Loucy (cell line): ENCODE measurements at regions not wholly inside any gene's neighbourhood (a gene's known extent, or its start where the extent isn't known, plus 50 kb on each side); places are given as distances from the start of the nearest gene placed in this dataset.
A peak's percentile ranks its signal among the peaks of the same experiment; 100 is the strongest.

Source experiments
- H2AFZ ChIP-seq: fragments of 200-600 bp; sonication (generic); 2 replicates; pipeline ENCODE4 v1.6.0; 2016; ENCODE audit warnings: antibody characterized with exemption, mild to moderate bottlenecking, low read length, moderate library complexity
- H3F3A ChIP-seq: fragments of 200-600 bp; 2 replicates; pipeline ENCODE4 v1.6.0; 2016; ENCODE audit warnings: antibody characterized with exemption, low read depth, mild to moderate bottlenecking
- H3K27me3 ChIP-seq: fragments of 200-600 bp; sonication (generic); 2 replicates; pipeline ENCODE4 v1.6.1; 2014; ENCODE audit warnings: low read length, mild to moderate bottlenecking; ENCODE audit not compliant: insufficient read depth, poor library complexity, severe bottlenecking
- H3K36me3 ChIP-seq: fragments of 200-600 bp; sonication (generic); 2 replicates; pipeline ENCODE4 v1.6.1; 2016; ENCODE audit warnings: low read length; ENCODE audit not compliant: insufficient read depth
- H3K4me1 ChIP-seq: fragments of 200-600 bp; sonication (generic); 2 replicates; pipeline ENCODE4 v1.5.1; 2014; ENCODE audit warnings: low read length, mild to moderate bottlenecking; ENCODE audit not compliant: insufficient read depth, poor library complexity, severe bottlenecking
- H3K4me2 ChIP-seq: fragments of 200-600 bp; sonication (generic); 2 replicates; pipeline ENCODE4 v1.6.0; 2014; ENCODE audit warnings: antibody characterized with exemption, low read length, low read depth, mild to moderate bottlenecking; ENCODE audit not compliant: poor library complexity, severe bottlenecking
- H3K4me3 ChIP-seq: fragments of 200-600 bp; sonication (generic); 2 replicates; pipeline ENCODE4 v1.5.1; 2014; ENCODE audit warnings: low read length, mild to moderate bottlenecking, mixed read lengths; ENCODE audit not compliant: poor library complexity, severe bottlenecking
- H3K79me2 ChIP-seq: fragments of 200-600 bp; sonication (generic); 2 replicates; pipeline ENCODE4 v1.6.1; 2014; ENCODE audit warnings: low read length; ENCODE audit not compliant: insufficient read depth
- H3K9ac ChIP-seq: fragments of 200-600 bp; sonication (generic); 2 replicates; pipeline ENCODE4 v1.6.0; 2014; ENCODE audit warnings: mild to moderate bottlenecking, low read depth, low read length, moderate library complexity; ENCODE audit not compliant: poor library complexity, severe bottlenecking
- H3K9me2 ChIP-seq: fragments of 200-600 bp; sonication (generic); replicated peaks from 2 replicates; pipeline ENCODE4 v1.6.1; 2016; ENCODE audit warnings: low read depth, low read length, mixed read lengths
- H3K9me3 ChIP-seq: fragments of 200-600 bp; sonication (generic); 2 replicates; pipeline ENCODE4 v1.6.1; 2014; ENCODE audit warnings: mild to moderate bottlenecking, antibody characterized with exemption, low read length, low read depth; ENCODE audit not compliant: insufficient read depth
- H4K20me1 ChIP-seq: fragments of 200-600 bp; sonication (generic); 2 replicates; pipeline ENCODE4 v1.6.0; 2014; ENCODE audit warnings: antibody characterized with exemption, low read length, mild to moderate bottlenecking; ENCODE audit not compliant: insufficient read depth, poor library complexity, severe bottlenecking
- EZH2phosphoT487 ChIP-seq: fragments of 200-600 bp; IDR thresholded peaks from 2 replicates; pipeline ENCODE4 v1.6.1; 2018; ENCODE audit warnings: antibody characterized with exemption, mild to moderate bottlenecking, moderate library complexity, borderline replicate concordance
- TF ChIP-seq, protein P1 (sequence below): fragments of 200-600 bp; sonication (generic); conservative IDR thresholded peaks from 2 replicates; pipeline ENCODE4 v1.5.1; 2014; ENCODE audit warnings: mild to moderate bottlenecking, antibody characterized with exemption, low read length

DNA sequence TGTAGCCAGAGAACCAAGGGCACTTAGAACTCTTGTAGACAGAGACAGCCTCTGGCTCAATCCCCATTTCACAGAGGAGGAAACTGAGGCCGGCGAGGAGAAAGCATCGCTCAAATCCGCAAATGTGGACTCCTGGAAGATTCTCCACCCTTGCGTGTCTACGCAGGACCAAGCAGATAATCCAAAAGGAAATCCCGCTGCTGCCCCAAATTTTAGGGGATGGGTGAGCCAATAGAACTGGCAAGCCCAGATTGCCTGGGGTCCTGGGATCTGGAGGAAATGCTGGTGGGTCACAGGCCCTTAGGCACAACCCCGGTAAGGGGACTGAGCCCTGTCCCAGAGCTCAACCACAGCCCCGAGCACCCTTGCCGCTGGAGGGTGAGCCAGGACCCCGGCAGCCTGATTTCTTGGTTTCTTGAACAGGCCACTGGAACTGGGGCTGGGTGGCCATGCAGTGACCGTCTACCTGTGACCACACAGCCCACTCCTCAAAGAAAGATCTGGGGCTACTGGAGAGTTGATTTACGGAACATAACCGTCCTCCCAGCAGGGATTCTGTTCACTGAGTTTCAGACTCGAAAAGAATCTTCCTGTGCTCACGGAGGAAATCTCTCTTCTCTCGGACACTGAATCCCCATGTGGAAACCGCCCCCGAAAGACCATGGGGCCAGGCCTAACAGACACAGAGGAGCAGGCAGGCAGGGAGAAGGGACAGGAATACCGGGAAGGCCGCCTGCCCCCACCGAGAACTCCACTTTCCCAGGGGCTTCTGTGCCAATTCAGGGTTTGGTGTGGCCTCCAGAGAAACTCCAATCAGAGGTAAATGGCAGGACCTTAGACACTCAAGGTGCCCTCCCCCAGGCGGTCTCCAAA is 238.4 kb downstream of the NPHP4 start:
- Histone ChIP-seq H3K9me3 (no peaks in the 10 kb centered on the region), H3K36me3 (no peaks in the 10 kb centered on the region), H3K9ac (no peak overlapping the region), H2AFZ (no peak overlapping the region), H3K4me3 (no peak overlapping the region), H3K9me2 (no peaks in the 10 kb centered on the region), H4K20me1 (no peaks in the 10 kb centered on the region), H3K4me2 (no peak overlapping the region), H3K27me3 (no peaks in the 10 kb centered on the region), H3F3A (no peaks in the 10 kb centered on the region), H3K4me1 (no peaks in the 10 kb centered on the region), H3K79me2 (no peaks in the 10 kb centered on the region)
- TF ChIP-seq, protein P1, sequence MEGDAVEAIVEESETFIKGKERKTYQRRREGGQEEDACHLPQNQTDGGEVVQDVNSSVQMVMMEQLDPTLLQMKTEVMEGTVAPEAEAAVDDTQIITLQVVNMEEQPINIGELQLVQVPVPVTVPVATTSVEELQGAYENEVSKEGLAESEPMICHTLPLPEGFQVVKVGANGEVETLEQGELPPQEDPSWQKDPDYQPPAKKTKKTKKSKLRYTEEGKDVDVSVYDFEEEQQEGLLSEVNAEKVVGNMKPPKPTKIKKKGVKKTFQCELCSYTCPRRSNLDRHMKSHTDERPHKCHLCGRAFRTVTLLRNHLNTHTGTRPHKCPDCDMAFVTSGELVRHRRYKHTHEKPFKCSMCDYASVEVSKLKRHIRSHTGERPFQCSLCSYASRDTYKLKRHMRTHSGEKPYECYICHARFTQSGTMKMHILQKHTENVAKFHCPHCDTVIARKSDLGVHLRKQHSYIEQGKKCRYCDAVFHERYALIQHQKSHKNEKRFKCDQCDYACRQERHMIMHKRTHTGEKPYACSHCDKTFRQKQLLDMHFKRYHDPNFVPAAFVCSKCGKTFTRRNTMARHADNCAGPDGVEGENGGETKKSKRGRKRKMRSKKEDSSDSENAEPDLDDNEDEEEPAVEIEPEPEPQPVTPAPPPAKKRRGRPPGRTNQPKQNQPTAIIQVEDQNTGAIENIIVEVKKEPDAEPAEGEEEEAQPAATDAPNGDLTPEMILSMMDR = no peak
- TF ChIP-seq EZH2phosphoT487 = no peak

DNA sequence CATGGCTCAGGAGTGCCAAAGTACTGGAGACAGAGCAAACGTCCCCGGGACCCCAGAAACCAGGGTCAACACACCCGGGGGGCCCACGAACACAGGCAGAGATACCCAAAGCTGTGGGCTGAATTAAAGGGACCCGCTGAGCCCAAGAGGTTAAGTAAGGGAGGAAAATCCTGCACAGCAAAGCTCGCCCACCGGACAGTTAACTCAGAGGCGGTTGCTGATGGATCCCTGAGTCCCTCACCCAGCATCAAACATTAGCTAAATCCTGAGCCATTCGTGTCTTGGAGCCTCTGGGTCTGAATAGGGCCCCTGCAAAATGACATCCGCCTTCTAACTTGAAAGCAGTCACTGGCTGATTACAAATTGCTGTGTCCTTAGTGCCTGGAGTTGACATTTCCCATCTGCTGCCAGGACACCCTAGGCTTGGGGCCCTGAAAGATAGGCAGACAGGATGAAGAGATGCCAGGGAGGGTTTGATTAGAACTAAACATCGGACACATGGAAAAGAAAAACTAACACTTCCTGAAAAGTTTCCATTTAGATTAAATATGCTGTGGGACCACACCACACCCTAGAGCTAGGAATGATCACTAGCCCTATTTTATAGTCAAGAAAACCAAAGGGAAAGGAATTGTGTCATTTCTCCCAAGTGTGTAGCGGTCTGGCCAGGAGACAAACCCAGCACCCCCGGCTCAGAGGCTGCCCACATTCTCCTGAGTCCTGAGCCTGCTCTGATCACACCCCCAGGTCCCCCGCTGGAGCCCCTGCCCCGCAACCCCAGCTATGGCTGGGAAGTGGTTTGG is 239.3 kb downstream of the NPHP4 start:
- H3K79me2 ChIP-seq = no peaks in the 10 kb centered on the region
- H3K4me1 ChIP-seq = no peaks in the 10 kb centered on the region
- no peak for TF ChIP-seq EZH2phosphoT487
- TF ChIP-seq, protein P1 = no peak
- H2AFZ ChIP-seq = no peak overlapping the region
- no peak overlapping the region for H3K4me2 ChIP-seq
- H3K9ac ChIP-seq = no peak overlapping the region
- no peaks in the 10 kb centered on the region for H3K9me2 ChIP-seq
- no peaks in the 10 kb centered on the region for H3K9me3 ChIP-seq
- H3K4me3 ChIP-seq = no peak overlapping the region
- no peaks in the 10 kb centered on the region for H4K20me1 ChIP-seq
- H3F3A ChIP-seq = no peaks in the 10 kb centered on the region
- H3K27me3 ChIP-seq = no peaks in the 10 kb centered on the region
- H3K36me3 ChIP-seq = no peaks in the 10 kb centered on the region

GRCh38 chr1:5751833-5752745 is 240.1 kb downstream of the NPHP4 start:
- Histone ChIP-seq H3F3A (no peaks in the 10 kb centered on the region), H2AFZ (no peak overlapping the region), H3K36me3 (no peaks in the 10 kb centered on the region), H3K4me3 (no peak overlapping the region), H3K4me1 (no peaks in the 10 kb centered on the region), H3K9me3 (no peaks in the 10 kb centered on the region), H3K27me3 (no peaks in the 10 kb centered on the region), H3K9ac (no peak overlapping the region), H3K79me2 (no peaks in the 10 kb centered on the region), H3K9me2 (no peaks in the 10 kb centered on the region), H4K20me1 (no peaks in the 10 kb centered on the region), H3K4me2 (no peak overlapping the region)
- TF ChIP-seq EZH2phosphoT487 = no peak
- TF ChIP-seq, protein P1 = peak; percentile 22; the same call in 1 of the 2 replicates
